H9 (cell line): ENCODE measurements at regions not wholly inside any gene's neighbourhood (a gene's known extent, or its start where the extent isn't known, plus 50 kb on each side); places are given as distances from the start of the nearest gene placed in this dataset.

Source experiments
- DNase-seq: peaks from one replicate; pipeline ENCODE4 v3.0.0-alpha.2; 2017
- H2AFZ ChIP-seq: one replicate; pipeline ENCODE4 v1.6.1; 2013; ENCODE audit warnings: mild to moderate bottlenecking, low read length, control low read depth, moderate library complexity
- H2AK5ac ChIP-seq: 2 replicates; pipeline ENCODE4 v1.6.1; 2013; ENCODE audit warnings: low read length, control low read depth, mixed read lengths; ENCODE audit not compliant: insufficient read length
- H2BK120ac ChIP-seq: one replicate; pipeline ENCODE4 v1.6.1; 2013; ENCODE audit warnings: low read depth, mild to moderate bottlenecking, low read length, control low read depth, inconsistent platforms; ENCODE audit not compliant: poor library complexity, severe bottlenecking
- H2BK12ac ChIP-seq: 2 replicates; pipeline ENCODE4 v1.6.1; 2013; ENCODE audit warnings: low read length, control low read depth, mixed read lengths, low read depth; ENCODE audit not compliant: insufficient read length
- H2BK15ac ChIP-seq: 2 replicates; pipeline ENCODE4 v1.6.1; 2013; ENCODE audit warnings: low read depth, low read length, control low read depth
- H2BK20ac ChIP-seq: one replicate; pipeline ENCODE4 v1.6.1; 2013; ENCODE audit warnings: low read depth, mild to moderate bottlenecking, low read length, control low read depth, inconsistent platforms; ENCODE audit not compliant: poor library complexity, severe bottlenecking
- H2BK5ac ChIP-seq: 2 replicates; pipeline ENCODE4 v1.6.1; 2013; ENCODE audit warnings: low read length, control low read depth, mixed read lengths; ENCODE audit not compliant: insufficient read length
- H3K14ac ChIP-seq: 2 replicates; pipeline ENCODE4 v1.6.1; 2013; ENCODE audit warnings: low read length, control low read depth; ENCODE audit not compliant: insufficient read depth
- H3K18ac ChIP-seq: 2 replicates; pipeline ENCODE4 v1.6.1; 2013; ENCODE audit warnings: low read depth, mild to moderate bottlenecking, mixed read lengths, low read length, control low read depth; ENCODE audit not compliant: insufficient read length
- H3K23ac ChIP-seq: 2 replicates; pipeline ENCODE4 v1.6.1; 2013; ENCODE audit warnings: low read length, control low read depth, mixed read lengths, low read depth; ENCODE audit not compliant: insufficient read length
- H3K23me2 ChIP-seq: 2 replicates; pipeline ENCODE4 v1.6.1; 2013; ENCODE audit warnings: low read depth, mild to moderate bottlenecking, mixed read lengths, low read length, control low read depth; ENCODE audit not compliant: insufficient read length, poor library complexity, severe bottlenecking
- H3K27ac ChIP-seq: 2 replicates; pipeline ENCODE4 v1.5.1; 2013; ENCODE audit warnings: low read length, control low read depth, mixed read lengths, low read depth; ENCODE audit not compliant: insufficient read length
- H3K27me3 ChIP-seq: 2 replicates; pipeline ENCODE4 v1.6.1; 2013; ENCODE audit warnings: low read length, control low read depth, inconsistent platforms; ENCODE audit not compliant: insufficient read depth
- H3K4ac ChIP-seq: 2 replicates; pipeline ENCODE4 v1.6.1; 2013; ENCODE audit warnings: low read depth, mild to moderate bottlenecking, control low read depth, inconsistent platforms, low read length, moderate library complexity
- H3K4me1 ChIP-seq: 2 replicates; pipeline ENCODE4 v1.6.1; 2013; ENCODE audit warnings: low read length, control low read depth, inconsistent platforms; ENCODE audit not compliant: insufficient read depth
- H3K4me2 ChIP-seq: 2 replicates; pipeline ENCODE4 v1.6.1; 2013; ENCODE audit warnings: low read length, control low read depth, mixed read lengths; ENCODE audit not compliant: insufficient read length, insufficient read depth
- H3K56ac ChIP-seq: 2 replicates; pipeline ENCODE4 v1.6.1; 2013; ENCODE audit warnings: low read depth, mild to moderate bottlenecking, mixed read lengths, low read length, control low read depth; ENCODE audit not compliant: insufficient read length
- H3K79me1 ChIP-seq: 2 replicates; pipeline ENCODE4 v1.6.1; 2013; ENCODE audit warnings: low read depth, mild to moderate bottlenecking, moderate library complexity, low read length, control low read depth, inconsistent platforms; ENCODE audit not compliant: insufficient read depth, poor library complexity, severe bottlenecking
- H3K79me2 ChIP-seq: 2 replicates; pipeline ENCODE4 v1.6.1; 2013; ENCODE audit warnings: low read length, control low read depth, inconsistent platforms; ENCODE audit not compliant: insufficient read depth
- H3K9ac ChIP-seq: 2 replicates; pipeline ENCODE4 v1.6.1; 2013; ENCODE audit warnings: low read length, control low read depth, mixed read lengths; ENCODE audit not compliant: insufficient read length; ENCODE audit errors: extremely low read depth
- H3K9me3 ChIP-seq: one replicate; pipeline ENCODE4 v1.6.1; 2013; ENCODE audit warnings: low read depth, low read length, inconsistent platforms; ENCODE audit not compliant: control insufficient read depth
- H3T11ph ChIP-seq: one replicate; pipeline ENCODE4 v1.6.1; 2013; ENCODE audit warnings: mild to moderate bottlenecking, low read length, control low read depth, inconsistent platforms
- H4K20me1 ChIP-seq: one replicate; pipeline ENCODE4 v1.6.1; 2013; ENCODE audit not compliant: control insufficient read depth, insufficient read length, insufficient read depth
- H4K5ac ChIP-seq: 2 replicates; pipeline ENCODE4 v1.6.1; 2013; ENCODE audit warnings: low read depth, mild to moderate bottlenecking, mixed read lengths, low read length, control low read depth; ENCODE audit not compliant: insufficient read length
- H4K8ac ChIP-seq: replicated peaks from 2 replicates; pipeline ENCODE4 v1.6.1; 2013; ENCODE audit warnings: low read length, control low read depth, mixed read lengths, low read depth; ENCODE audit not compliant: insufficient read length
- H4K91ac ChIP-seq: 2 replicates; pipeline ENCODE4 v1.6.1; 2013; ENCODE audit warnings: low read depth, mild to moderate bottlenecking, moderate library complexity, mixed read lengths, low read length, control low read depth; ENCODE audit not compliant: insufficient read length
- H3K27ac Mint-ChIP-seq, 3 experiments: 2 replicates in 2 of 3; 3 replicates in 1 of 3; pipeline ENCODE4 v1.8.0; 2020 to 2021; ENCODE audit warnings: mixed read lengths in 3 of 3, mild to moderate bottlenecking in 1 of 3, moderate library complexity in 1 of 3
- H3K27me3 Mint-ChIP-seq: 2 replicates; pipeline ENCODE4 v1.8.0; 2021; ENCODE audit warnings: low read depth, mild to moderate bottlenecking, moderate library complexity, mixed read lengths
- H3K36me3 Mint-ChIP-seq, 3 experiments: 2 replicates in 2 of 3; 3 replicates in 1 of 3; pipeline ENCODE4 v1.8.0; 2020 to 2021; ENCODE audit warnings: low read depth in 3 of 3, mixed read lengths in 3 of 3; ENCODE audit not compliant: insufficient read depth in 1 of 3
- H3K4me1 Mint-ChIP-seq, 2 experiments: 2 replicates each; pipeline ENCODE4 v1.8.0; 2020; ENCODE audit warnings: mixed read lengths in 2 of 2
- H3K4me3 Mint-ChIP-seq, 2 experiments: 2 replicates in 1 of 2; 3 replicates in 1 of 2; pipeline ENCODE4 v1.8.0; 2020 to 2021; ENCODE audit warnings: mild to moderate bottlenecking in 2 of 2, mixed read lengths in 2 of 2, moderate library complexity in 1 of 2
- H3K9me3 Mint-ChIP-seq, 2 experiments: 2 replicates in 1 of 2; 3 replicates in 1 of 2; pipeline ENCODE4 v1.8.0; 2020; ENCODE audit warnings: mild to moderate bottlenecking in 2 of 2, mixed read lengths in 2 of 2, moderate library complexity in 1 of 2
- WGBS: extraction: QIAGEN DNeasy Blood & Tissue Kit; methylation state at CpG from one replicate; pipeline ENCODE4 v1.1.7; 2013; ENCODE audit warnings: missing lambda C conversion rate, low lambda C conversion rate, mixed read lengths; ENCODE audit not compliant: insufficient read length; ENCODE audit errors: extremely low coverage; 5-methylcytosine and 5-hydroxymethylcytosine counted together
- TF ChIP-seq, protein P1 (sequence below): fragments of 200-600 bp; sonication (generic); conservative IDR thresholded peaks from 3 replicates; pipeline ENCODE4 v1.8.0; 2021; ENCODE audit warnings: antibody characterized with exemption, mild to moderate bottlenecking

- H2BK15ac ChIP-seq: no peak overlapping the region
- no peak overlapping the region for H3K56ac ChIP-seq
- no peak overlapping the region for H3K9ac ChIP-seq
- no peaks in the 10 kb centered on the region for H3K27me3 ChIP-seq
- no peaks in the 10 kb centered on the region for H4K20me1 ChIP-seq
- no peak overlapping the region for H2BK20ac ChIP-seq
- no peak overlapping the region for H4K91ac ChIP-seq
- Mint-ChIP-seq H3K27ac (no peak overlapping the region), H3K4me3 (no peak overlapping the region), H3K4me1 (no peaks in the 10 kb centered on the region), H3K36me3 (0 out of 7 replicates have a peak, but pooled peaks cover 0 to 9% (median 0%) of the 10 kb centered on the region in 3 experiments), H3K27me3 (no peaks in the 10 kb centered on the region), H3K9me3 (peaks cover 0 to 2% of the 10 kb centered on the region in 2 experiments; a peak in 1 of 5 replicates)
- TF ChIP-seq, protein P1, sequence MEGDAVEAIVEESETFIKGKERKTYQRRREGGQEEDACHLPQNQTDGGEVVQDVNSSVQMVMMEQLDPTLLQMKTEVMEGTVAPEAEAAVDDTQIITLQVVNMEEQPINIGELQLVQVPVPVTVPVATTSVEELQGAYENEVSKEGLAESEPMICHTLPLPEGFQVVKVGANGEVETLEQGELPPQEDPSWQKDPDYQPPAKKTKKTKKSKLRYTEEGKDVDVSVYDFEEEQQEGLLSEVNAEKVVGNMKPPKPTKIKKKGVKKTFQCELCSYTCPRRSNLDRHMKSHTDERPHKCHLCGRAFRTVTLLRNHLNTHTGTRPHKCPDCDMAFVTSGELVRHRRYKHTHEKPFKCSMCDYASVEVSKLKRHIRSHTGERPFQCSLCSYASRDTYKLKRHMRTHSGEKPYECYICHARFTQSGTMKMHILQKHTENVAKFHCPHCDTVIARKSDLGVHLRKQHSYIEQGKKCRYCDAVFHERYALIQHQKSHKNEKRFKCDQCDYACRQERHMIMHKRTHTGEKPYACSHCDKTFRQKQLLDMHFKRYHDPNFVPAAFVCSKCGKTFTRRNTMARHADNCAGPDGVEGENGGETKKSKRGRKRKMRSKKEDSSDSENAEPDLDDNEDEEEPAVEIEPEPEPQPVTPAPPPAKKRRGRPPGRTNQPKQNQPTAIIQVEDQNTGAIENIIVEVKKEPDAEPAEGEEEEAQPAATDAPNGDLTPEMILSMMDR: peak; percentile 30; the same call in 1 of the 3 replicates
- H2BK12ac ChIP-seq: no peak overlapping the region
- H2AK5ac ChIP-seq: no peak overlapping the region
- no peak overlapping the region for H3T11ph ChIP-seq
- H3K27ac ChIP-seq: no peak overlapping the region
- no peaks in the 10 kb centered on the region for H3K23me2 ChIP-seq
- H2BK5ac ChIP-seq: no peak overlapping the region
- H2AFZ ChIP-seq: no peak overlapping the region
- H2BK120ac ChIP-seq: no peak overlapping the region
- WGBS: no CpG with 5 or more reads among the region's 3 CpGs
- no peak overlapping the region for H3K23ac ChIP-seq
- no peaks in the 10 kb centered on the region for H3K4me1 ChIP-seq
- H3K14ac ChIP-seq: no peak overlapping the region
- no peak for DNase-seq
- H4K5ac ChIP-seq: no peak overlapping the region
- H3K9me3 ChIP-seq: no peaks in the 10 kb centered on the region
- no peak overlapping the region for H3K4ac ChIP-seq
- no peak overlapping the region for H3K4me2 ChIP-seq
- no peak overlapping the region for H4K8ac ChIP-seq
- H3K79me2 ChIP-seq: no peaks in the 10 kb centered on the region
- H3K18ac ChIP-seq: no peak overlapping the region
- H3K79me1 ChIP-seq: no peaks in the 10 kb centered on the region
Observed at GRCh38 chr4:160947653-160948052, 1216.1 kb downstream of the FSTL5 start.
